Muscle of arm (tissue), 1 donor: ENCODE measurements at regions not wholly inside any gene's neighbourhood (a gene's known extent, or its start where the extent isn't known, plus 50 kb on each side); places are given as distances from the start of the nearest gene placed in this dataset.
"Not testable (repeated sequence)": the region's sequence is repeated elsewhere in the genome, so short reads cannot be mapped to it uniquely, and the experiment has no call there.

ENCODE experiments used
- DNase-seq: peaks from one replicate; pipeline ENCODE4 v3.0.0-alpha.2; 2013

GRCh38 chr1:193914871-193915270 lies 728.5 kb upstream of the B3GALT2 start:
- no peak for DNase-seq

GRCh38 chr1:193909406-193910082 lies 723.1 kb upstream of the B3GALT2 start:
- DNase-seq: no peak

GRCh38 chr1:193905288-193906085 lies 719.1 kb upstream of the B3GALT2 start:
- DNase-seq: no peak

GRCh38 chr1:193891788-193892187 lies 705.4 kb upstream of the B3GALT2 start:
- DNase-seq: no peak

GRCh38 chr1:193890935-193891334 lies 704.5 kb upstream of the B3GALT2 start:
- no peak for DNase-seq

GRCh38 chr1:193884848-193885558 lies 698.6 kb upstream of the B3GALT2 start:
- no peak for DNase-seq

GRCh38 chr1:193877920-193878319 lies 691.5 kb upstream of the B3GALT2 start:
- DNase-seq: not testable (repeated sequence)

GRCh38 chr1:193868425-193868824 lies 682.0 kb upstream of the B3GALT2 start:
- DNase-seq: no peak

- DNase-seq: no peak
Measured at GRCh38 chr1:193856261-193856660, 669.8 kb upstream of the B3GALT2 start.

GRCh38 chr1:193850745-193851144 lies 664.3 kb upstream of the B3GALT2 start:
- DNase-seq: no peak

GRCh38 chr1:193846876-193847604 lies 660.6 kb upstream of the B3GALT2 start:
- no peak for DNase-seq

GRCh38 chr1:193846411-193846810 lies 660.0 kb upstream of the B3GALT2 start:
- DNase-seq: no peak

GRCh38 chr1:193841857-193842256 lies 655.4 kb upstream of the B3GALT2 start:
- no peak for DNase-seq

- no peak for DNase-seq
Measured at GRCh38 chr1:193831465-193831864, 645.1 kb upstream of the B3GALT2 start.

- no peak for DNase-seq
Measured at GRCh38 chr1:193827516-193827915, 641.1 kb upstream of the B3GALT2 start.

GRCh38 chr1:193819376-193819775 lies 633.0 kb upstream of the B3GALT2 start:
- no peak for DNase-seq

- DNase-seq: no peak
Measured at GRCh38 chr1:193807208-193807607, 620.8 kb upstream of the B3GALT2 start.

GRCh38 chr1:193806079-193807048 lies 620.0 kb upstream of the B3GALT2 start:
- DNase-seq: no peak

- DNase-seq: no peak
Measured at GRCh38 chr1:193799948-193800690, 613.7 kb upstream of the B3GALT2 start.

GRCh38 chr1:193799371-193799770 lies 613.0 kb upstream of the B3GALT2 start:
- DNase-seq: no peak
